H1 (cell line): ENCODE measurements at regions not wholly inside any gene's neighbourhood (a gene's known extent, or its start where the extent isn't known, plus 50 kb on each side); places are given as distances from the start of the nearest gene placed in this dataset.

Experiments used
- JUN ChIP-seq: IDR thresholded peaks from 2 replicates; pipeline ENCODE4 v1.6.1; 2011; ENCODE audit warnings: low read depth, mild to moderate bottlenecking, improper control_type of control experiment, low read length
- SRF ChIP-seq: IDR thresholded peaks from 2 replicates; pipeline ENCODE4 v1.6.1; 2011; ENCODE audit warnings: mild to moderate bottlenecking, low read depth, low read length, moderate library complexity

DNA sequence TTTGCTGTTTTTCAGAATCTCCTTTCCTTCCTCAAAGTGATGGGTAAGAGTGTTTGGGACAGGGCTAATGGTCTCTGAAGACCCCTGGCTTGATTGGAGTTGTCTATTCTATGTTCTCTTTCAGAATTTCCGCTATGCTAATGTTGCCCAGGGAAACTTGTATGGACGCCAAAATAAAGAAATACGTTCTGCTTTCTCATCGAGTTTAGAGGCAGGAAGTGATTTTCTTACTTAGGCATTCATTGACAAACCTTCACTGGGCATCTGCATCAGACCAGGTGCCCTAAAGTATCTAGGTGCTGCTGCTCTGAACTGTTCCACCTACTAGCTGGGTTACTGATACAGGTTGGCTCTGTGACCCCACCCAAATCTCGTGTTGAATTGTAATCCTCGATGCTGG lies 787.9 kb upstream of the EEF2KMT start (continued):
- TF ChIP-seq SRF (no peak), JUN (no peak)
